Ovary (tissue), 3 donors: ENCODE measurements at regions not wholly inside any gene's neighbourhood (a gene's known extent, or its start where the extent isn't known, plus 50 kb on each side); places are given as distances from the start of the nearest gene placed in this dataset.

Source experiments
- POLR2A ChIP-seq: fragments of 450-650 bp; IDR thresholded peaks from one replicate; pipeline ENCODE4 v1.6.1; 2017; ENCODE audit warnings: antibody characterized with exemption, mild to moderate bottlenecking, moderate library complexity
- TF ChIP-seq, protein P1 (sequence below), 3 donors: fragments of 450-650 bp in 2 of 3; fragments of 200-600 bp in 1 of 3; IDR thresholded peaks; one replicate each; pipeline versions ENCODE4 v1.5.1 to v1.8.0; 2016 to 2022; ENCODE audit warnings: antibody characterized with exemption in 3 of 3, mild to moderate bottlenecking in 1 of 3
- donor health status: DM: no; HTN: no; CAD: no.

DNA sequence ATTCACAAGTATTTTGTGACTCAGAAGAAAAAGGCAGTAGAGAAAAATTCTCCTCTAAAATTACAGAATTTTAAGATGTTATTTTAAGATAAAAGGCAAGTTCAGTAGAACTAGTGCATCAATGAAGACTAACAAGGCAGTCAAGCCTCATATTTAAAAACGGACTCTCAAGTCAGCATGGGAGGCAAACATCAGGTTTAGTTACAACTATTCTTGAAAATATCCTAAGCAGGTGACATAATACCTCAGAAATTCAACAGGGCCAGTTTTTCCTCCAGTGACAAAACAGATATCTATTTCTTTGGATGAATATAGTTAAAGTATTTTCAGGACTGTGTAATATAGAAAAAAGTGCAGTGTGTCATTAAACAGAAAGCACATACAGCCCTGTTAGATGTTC lies 194.0 kb upstream of the NMUR2 start:
- TF ChIP-seq, protein P1, sequence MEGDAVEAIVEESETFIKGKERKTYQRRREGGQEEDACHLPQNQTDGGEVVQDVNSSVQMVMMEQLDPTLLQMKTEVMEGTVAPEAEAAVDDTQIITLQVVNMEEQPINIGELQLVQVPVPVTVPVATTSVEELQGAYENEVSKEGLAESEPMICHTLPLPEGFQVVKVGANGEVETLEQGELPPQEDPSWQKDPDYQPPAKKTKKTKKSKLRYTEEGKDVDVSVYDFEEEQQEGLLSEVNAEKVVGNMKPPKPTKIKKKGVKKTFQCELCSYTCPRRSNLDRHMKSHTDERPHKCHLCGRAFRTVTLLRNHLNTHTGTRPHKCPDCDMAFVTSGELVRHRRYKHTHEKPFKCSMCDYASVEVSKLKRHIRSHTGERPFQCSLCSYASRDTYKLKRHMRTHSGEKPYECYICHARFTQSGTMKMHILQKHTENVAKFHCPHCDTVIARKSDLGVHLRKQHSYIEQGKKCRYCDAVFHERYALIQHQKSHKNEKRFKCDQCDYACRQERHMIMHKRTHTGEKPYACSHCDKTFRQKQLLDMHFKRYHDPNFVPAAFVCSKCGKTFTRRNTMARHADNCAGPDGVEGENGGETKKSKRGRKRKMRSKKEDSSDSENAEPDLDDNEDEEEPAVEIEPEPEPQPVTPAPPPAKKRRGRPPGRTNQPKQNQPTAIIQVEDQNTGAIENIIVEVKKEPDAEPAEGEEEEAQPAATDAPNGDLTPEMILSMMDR (IDR thresholded peaks at IDR 0.05) = no peak
- TF ChIP-seq POLR2A = no peak
